ENCODE measurements at regions not wholly inside any gene's neighbourhood (a gene's known extent, or its start where the extent isn't known, plus 50 kb on each side); places are given as distances from the start of the nearest gene placed in this dataset.
A peak's percentile ranks its signal among the peaks of the same experiment; 100 is the strongest.
"Not testable (repeated sequence)": the region's sequence is repeated elsewhere in the genome, so short reads cannot be mapped to it uniquely, and the experiment has no call there.

DNA sequence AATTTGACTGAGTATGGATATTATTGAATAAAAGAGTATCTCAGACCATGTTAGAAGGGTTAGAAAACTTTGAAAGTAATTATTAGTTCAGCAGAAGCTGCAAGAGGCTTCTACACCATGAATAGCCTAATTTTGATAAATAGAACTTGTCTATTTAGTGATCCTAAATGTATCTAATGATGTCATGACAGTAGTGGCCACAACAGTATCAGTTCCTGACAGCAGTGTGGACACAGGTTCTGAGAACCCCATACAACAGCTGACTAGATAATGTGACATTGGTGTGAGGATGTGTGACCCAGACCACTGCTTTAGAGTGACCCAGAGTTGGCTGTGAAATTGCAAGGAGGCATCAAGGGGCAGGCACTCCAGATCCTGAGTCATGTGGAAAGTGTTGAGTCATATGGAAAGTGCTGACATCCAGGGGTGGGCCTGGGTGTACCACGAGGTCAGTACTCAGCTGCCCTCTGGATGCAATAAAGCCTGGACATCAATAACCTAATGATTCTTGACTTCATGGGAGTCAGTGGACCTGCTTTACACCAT lies 754.7 kb downstream of the DHX35 start:
- ATAC-seq (no peak), DNase-seq (no peak)
- intact Hi-C loops (cut with DNase I, micrococcal nuclease), result no loop called here

DNA sequence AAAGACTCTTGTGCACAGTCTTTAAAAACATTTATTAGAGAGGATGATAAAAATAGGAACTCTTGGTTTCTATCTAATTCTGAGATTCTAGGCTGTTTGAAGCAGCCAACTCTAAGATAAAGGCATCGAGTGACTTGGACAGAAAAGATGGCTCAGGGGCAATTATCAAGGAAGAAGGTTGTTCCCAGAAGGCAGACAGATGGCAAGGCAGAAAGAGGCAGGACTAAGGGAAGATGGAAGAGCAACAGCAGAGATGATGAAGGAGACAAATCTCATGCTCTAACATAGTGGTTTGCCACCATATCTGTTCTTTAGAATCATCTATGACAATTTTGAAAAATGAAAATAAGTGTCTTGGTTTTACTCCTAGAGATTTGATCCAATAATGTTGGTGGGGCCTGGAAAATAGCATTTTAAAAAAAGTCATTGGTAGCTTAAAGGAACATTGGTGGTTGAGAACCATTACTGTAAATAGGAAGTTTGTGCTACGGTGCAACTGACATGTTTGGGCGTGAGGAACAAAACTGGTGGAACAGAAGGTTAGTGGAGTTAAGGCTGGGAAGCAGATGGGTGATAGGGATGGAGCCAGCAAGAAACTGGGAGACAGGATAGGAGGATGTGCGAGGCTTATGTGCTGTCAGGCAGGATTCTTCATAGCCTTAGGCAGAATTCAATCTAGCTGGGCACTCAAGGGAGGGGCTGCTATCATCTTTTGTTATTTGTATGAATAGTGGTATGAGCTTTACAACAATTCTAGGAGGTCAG lies 751.1 kb downstream of the DHX35 start:
- intact Hi-C loops (cut with DNase I, micrococcal nuclease), result no loop called here
- no peaks in the 10 kb centered on the region for H3K36me3 ChIP-seq (ENCODE audit: low read depth)
- no peak overlapping the region for H3K4me3 ChIP-seq
- TF ChIP-seq, protein P1, sequence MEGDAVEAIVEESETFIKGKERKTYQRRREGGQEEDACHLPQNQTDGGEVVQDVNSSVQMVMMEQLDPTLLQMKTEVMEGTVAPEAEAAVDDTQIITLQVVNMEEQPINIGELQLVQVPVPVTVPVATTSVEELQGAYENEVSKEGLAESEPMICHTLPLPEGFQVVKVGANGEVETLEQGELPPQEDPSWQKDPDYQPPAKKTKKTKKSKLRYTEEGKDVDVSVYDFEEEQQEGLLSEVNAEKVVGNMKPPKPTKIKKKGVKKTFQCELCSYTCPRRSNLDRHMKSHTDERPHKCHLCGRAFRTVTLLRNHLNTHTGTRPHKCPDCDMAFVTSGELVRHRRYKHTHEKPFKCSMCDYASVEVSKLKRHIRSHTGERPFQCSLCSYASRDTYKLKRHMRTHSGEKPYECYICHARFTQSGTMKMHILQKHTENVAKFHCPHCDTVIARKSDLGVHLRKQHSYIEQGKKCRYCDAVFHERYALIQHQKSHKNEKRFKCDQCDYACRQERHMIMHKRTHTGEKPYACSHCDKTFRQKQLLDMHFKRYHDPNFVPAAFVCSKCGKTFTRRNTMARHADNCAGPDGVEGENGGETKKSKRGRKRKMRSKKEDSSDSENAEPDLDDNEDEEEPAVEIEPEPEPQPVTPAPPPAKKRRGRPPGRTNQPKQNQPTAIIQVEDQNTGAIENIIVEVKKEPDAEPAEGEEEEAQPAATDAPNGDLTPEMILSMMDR (IDR thresholded peaks at IDR 0.05), result no peak
- ATAC-seq (no peak), DNase-seq (no peak)
- H3K9me3 ChIP-seq, result no peaks in the 10 kb centered on the region
- no peaks in the 10 kb centered on the region for H3K4me1 ChIP-seq (ENCODE audit: low read depth)

More for the DNA sequence above, 754.7 kb downstream of the DHX35 start:
- H3K36me3 ChIP-seq (ENCODE audit: low read depth), result no peaks in the 10 kb centered on the region
- no peaks in the 10 kb centered on the region for H3K9me3 ChIP-seq
- H3K4me3 ChIP-seq, result no peak overlapping the region
- TF ChIP-seq, protein P1 (IDR thresholded peaks at IDR 0.05), result no peak
- H3K4me1 ChIP-seq (ENCODE audit: low read depth), result no peaks in the 10 kb centered on the region

DNA sequence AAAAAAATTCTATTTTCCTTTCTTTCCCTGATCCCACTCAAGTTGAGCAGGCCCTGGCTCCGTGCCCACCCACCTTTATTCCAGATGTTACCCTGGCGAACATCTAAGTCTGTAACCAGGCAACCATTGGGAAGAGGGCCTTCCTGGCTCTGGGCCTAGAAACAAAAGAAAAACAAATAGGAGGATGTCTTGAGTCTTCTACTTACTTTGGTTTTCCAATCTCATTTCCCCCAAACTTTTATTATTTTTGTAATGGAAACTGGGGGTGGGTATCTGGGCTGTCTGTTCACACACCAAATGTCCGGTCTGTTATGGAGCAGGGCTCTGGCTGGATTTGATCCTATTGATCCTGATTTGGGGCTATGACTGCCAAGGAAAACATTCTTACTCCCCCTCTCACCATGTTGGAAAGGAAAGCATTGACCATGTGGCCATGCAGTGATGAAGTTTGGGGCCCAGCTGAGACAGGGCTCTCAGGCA lies 744.1 kb downstream of the DHX35 start:
- H3K4me1 ChIP-seq (ENCODE audit: low read depth), result no peaks in the 10 kb centered on the region
- ATAC-seq (no peak), DNase-seq (peak in 1 of 3 donors; percentile 3)
- TF ChIP-seq, protein P1 (IDR thresholded peaks at IDR 0.05), result no peak
- intact Hi-C loops (cut with DNase I, micrococcal nuclease), result no loop called here
- no peaks in the 10 kb centered on the region for H3K9me3 ChIP-seq
- H3K4me3 ChIP-seq, result no peak overlapping the region
- no peaks in the 10 kb centered on the region for H3K36me3 ChIP-seq (ENCODE audit: low read depth)

DNA sequence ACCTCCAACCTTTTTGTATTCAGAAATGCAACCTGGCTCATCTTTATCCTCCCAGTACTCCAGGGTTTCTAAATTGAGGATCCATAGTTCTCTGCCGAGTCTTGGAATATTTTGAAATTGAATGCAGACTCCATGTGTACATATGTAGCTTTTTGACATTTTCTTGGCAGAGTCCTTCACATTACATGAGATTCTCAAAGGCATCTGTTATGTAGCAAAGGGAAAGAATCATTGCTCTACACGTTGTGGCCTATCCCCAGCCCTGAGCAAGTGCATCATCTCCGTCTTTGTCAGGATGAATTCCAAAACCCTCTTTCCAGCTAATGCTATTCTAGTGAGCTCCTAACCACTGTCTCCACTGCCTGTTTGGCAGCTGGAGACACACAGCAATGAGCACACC lies 742.9 kb downstream of the DHX35 start:
- Histone ChIP-seq H3K4me1 (ENCODE audit: low read depth) (no peaks in the 10 kb centered on the region), H3K4me3 (no peak overlapping the region), H3K36me3 (ENCODE audit: low read depth) (no peaks in the 10 kb centered on the region), H3K9me3 (no peaks in the 10 kb centered on the region)
- ATAC-seq, result no peak
- TF ChIP-seq, protein P1 (IDR thresholded peaks at IDR 0.05), result no peak
- DNase-seq, result no peak
- intact Hi-C loops (cut with DNase I, micrococcal nuclease), result no loop called here

DNA sequence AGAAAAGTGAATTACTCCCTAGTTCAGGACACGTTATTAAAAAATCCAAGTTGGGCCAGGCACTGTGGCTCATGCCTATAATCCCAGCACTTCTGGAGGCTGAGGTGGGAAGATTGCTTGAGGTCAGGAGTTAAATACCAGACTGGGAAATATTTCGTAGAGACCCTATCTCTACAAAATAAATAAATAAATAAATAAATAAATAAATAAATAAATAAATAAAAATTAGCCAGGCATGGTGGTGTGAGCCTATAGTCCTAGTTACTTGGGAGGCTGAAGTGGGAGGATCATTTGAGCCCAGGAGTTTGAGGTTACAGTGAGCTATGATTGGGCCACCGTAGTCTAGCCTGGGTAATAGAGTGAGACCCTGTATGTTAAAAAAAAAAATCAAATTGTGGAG lies 741.2 kb downstream of the DHX35 start:
- H3K36me3 ChIP-seq (ENCODE audit: low read depth); ATAC-seq; H3K4me3 ChIP-seq; intact Hi-C loops (cut with DNase I, micrococcal nuclease); DNase-seq; H3K4me1 ChIP-seq (ENCODE audit: low read depth); H3K9me3 ChIP-seq: not testable (repeated sequence)

DNA sequence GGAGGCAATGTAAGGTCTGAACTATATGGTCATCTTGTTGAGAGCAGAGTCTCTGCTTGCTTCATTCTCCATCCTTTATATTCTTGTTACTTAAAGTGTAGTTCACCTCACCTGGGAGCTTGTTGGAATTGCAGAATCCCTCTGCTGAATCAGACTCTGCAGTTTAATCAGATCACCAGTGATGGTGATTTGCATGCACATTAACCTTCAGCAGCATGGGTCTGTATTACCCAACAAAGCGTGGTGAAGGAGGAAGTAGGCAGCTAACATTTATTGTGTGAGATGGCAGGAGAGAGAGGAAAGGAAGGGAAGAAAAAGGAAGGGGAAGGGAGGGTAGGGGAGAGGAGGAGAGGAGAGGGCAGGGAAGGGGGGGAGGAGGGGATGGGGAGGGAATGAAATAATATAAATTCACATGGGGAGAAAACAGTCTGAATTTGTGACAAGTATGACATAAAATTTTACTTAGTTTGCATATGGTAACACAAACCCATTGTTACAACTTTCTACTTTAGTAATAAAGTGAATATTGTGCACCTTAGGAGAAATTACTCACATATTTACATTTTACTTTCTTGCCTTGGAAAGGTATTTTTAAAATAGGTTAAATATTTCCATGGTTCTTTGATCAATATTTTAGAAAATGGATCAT lies 740.7 kb downstream of the DHX35 start:
- no peaks in the 10 kb centered on the region for H3K36me3 ChIP-seq (ENCODE audit: low read depth)
- ATAC-seq, result no peak
- TF ChIP-seq, protein P1 (IDR thresholded peaks at IDR 0.05), result no peak

More for the DNA sequence above, 740.7 kb downstream of the DHX35 start:
- intact Hi-C loops (cut with DNase I, micrococcal nuclease), result no loop called here
- Histone ChIP-seq H3K9me3 (no peaks in the 10 kb centered on the region), H3K4me1 (ENCODE audit: low read depth) (no peaks in the 10 kb centered on the region), H3K4me3 (no peak overlapping the region)
- DNase-seq, result no peak
